ENCODE measurements at regions not wholly inside any gene's neighbourhood (a gene's known extent, or its start where the extent isn't known, plus 50 kb on each side); places are given as distances from the start of the nearest gene placed in this dataset.
"Not testable (repeated sequence)": the region's sequence is repeated elsewhere in the genome, so short reads cannot be mapped to it uniquely, and the experiment has no call there.

GRCh38 chr11:92572559-92572958 lies 347.9 kb downstream of the FAT3 start:
- Mint-ChIP-seq H3K27me3 (no peaks in the 10 kb centered on the region), H3K4me1 (no peaks in the 10 kb centered on the region), H3K36me3 (ENCODE audit: low read depth) (no peaks in the 10 kb centered on the region), H3K4me3 (no peak overlapping the region), H3K27ac (no peak overlapping the region)
- no peak for DNase-seq
- H3K9me3 ChIP-seq (ENCODE audit: control insufficient read depth, low read length, poor library complexity, severe bottlenecking), result no peaks in the 10 kb centered on the region
- no peak for ATAC-seq

- no peak for ATAC-seq
- no peak overlapping the region for H3K4me3 Mint-ChIP-seq
- H3K27me3 Mint-ChIP-seq, result no peaks in the 10 kb centered on the region
- no peaks in the 10 kb centered on the region for H3K36me3 Mint-ChIP-seq (ENCODE audit: low read depth)
- H3K9me3 ChIP-seq (ENCODE audit: control insufficient read depth, low read length, poor library complexity, severe bottlenecking), result no peaks in the 10 kb centered on the region
- no peak overlapping the region for H3K27ac Mint-ChIP-seq
- no peaks in the 10 kb centered on the region for H3K4me1 Mint-ChIP-seq
- DNase-seq, result no peak
Observed at GRCh38 chr11:92576315-92576714, 351.7 kb downstream of the FAT3 start.

DNA sequence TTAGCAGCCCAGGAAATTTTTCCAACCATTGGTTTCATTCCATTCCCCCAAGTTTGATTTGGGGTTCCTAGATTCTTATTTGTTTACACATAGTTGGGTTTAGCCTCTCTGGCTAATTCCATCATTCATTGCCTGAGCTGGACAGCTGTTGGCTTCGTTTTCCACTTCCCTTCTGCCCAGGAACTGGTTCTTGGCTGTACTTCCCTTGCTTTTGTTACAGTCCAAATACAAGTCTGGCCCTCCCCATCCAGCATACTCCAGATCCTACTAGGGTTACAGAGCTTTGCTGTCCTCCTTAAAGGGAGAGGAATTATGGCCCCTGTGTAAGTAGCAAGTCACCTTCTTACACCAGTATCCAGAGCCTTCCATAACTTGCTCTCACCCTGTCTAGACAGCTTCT lies 356.3 kb downstream of the FAT3 start:
- Mint-ChIP-seq H3K27me3 (no peaks in the 10 kb centered on the region), H3K4me1 (no peaks in the 10 kb centered on the region), H3K36me3 (ENCODE audit: low read depth) (no peaks in the 10 kb centered on the region), H3K4me3 (no peak overlapping the region), H3K27ac (no peak overlapping the region)
- no peak for ATAC-seq
- DNase-seq, result no peak
- no peaks in the 10 kb centered on the region for H3K9me3 ChIP-seq (ENCODE audit: control insufficient read depth, low read length, poor library complexity, severe bottlenecking)

- Mint-ChIP-seq H3K27me3 (no peaks in the 10 kb centered on the region), H3K4me3 (no peak overlapping the region), H3K27ac (no peak overlapping the region), H3K4me1 (no peaks in the 10 kb centered on the region), H3K36me3 (ENCODE audit: low read depth) (no peaks in the 10 kb centered on the region)
- ATAC-seq (no peak), DNase-seq (no peak)
- no peaks in the 10 kb centered on the region for H3K9me3 ChIP-seq (ENCODE audit: control insufficient read depth, low read length, poor library complexity, severe bottlenecking)
Observed at GRCh38 chr11:92588393-92588792, 363.8 kb downstream of the FAT3 start.

GRCh38 chr11:92589512-92589911 lies 364.9 kb downstream of the FAT3 start:
- Mint-ChIP-seq H3K27ac (no peak overlapping the region), H3K4me3 (no peak overlapping the region), H3K27me3 (no peaks in the 10 kb centered on the region), H3K4me1 (no peaks in the 10 kb centered on the region), H3K36me3 (ENCODE audit: low read depth) (no peaks in the 10 kb centered on the region)
- H3K9me3 ChIP-seq (ENCODE audit: control insufficient read depth, low read length, poor library complexity, severe bottlenecking), result no peaks in the 10 kb centered on the region
- DNase-seq (no peak), ATAC-seq (no peak)

DNA sequence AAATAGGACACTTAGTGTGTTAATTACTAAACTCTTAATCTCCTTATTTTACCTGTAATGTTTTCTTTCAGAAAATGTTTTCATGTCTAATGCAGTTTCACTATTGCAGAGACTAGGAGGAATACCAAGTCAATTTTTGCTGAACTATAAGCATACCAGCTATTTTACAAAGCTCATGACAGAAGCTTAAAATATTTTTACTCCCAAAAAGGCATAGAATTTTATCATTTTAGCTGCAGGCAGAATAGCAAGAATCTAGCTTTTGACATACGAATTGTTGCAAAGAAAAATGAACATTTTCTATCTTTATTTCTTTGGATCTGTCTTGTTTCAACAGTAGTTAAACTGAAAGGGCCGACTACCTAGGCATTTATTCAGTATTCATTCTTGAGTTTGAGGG lies 366.9 kb downstream of the FAT3 start:
- Mint-ChIP-seq H3K4me1 (no peaks in the 10 kb centered on the region), H3K36me3 (ENCODE audit: low read depth) (no peaks in the 10 kb centered on the region), H3K4me3 (no peak overlapping the region), H3K27me3 (no peaks in the 10 kb centered on the region), H3K27ac (no peak overlapping the region)
- ATAC-seq, result no peak
- DNase-seq, result no peak
- no peaks in the 10 kb centered on the region for H3K9me3 ChIP-seq (ENCODE audit: control insufficient read depth, low read length, poor library complexity, severe bottlenecking)

DNA sequence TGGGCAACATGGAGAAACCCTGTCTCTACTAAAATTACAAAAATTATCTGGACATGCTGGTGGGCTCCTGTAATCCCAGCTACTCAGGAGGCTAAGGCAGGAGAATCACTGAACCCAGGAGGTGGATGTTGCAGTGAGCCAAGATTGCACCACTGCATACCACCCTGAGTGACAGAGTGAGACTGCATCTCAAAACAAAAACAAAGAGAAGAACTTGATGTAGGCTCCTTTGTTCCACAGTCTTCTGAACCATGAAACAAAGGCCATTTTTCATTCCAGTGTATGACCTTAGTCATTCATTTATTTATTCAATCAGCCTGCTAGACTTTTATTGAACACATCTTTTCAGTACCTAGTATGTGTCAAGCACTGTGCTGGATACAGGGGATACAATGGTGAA lies 369.6 kb downstream of the FAT3 start:
- ATAC-seq, result no peak
- DNase-seq, result no peak
- no peaks in the 10 kb centered on the region for H3K36me3 Mint-ChIP-seq (ENCODE audit: low read depth)
- H3K9me3 ChIP-seq (ENCODE audit: control insufficient read depth, low read length, poor library complexity, severe bottlenecking), result no peaks in the 10 kb centered on the region
- H3K27ac Mint-ChIP-seq, result no peak overlapping the region
- no peaks in the 10 kb centered on the region for H3K4me1 Mint-ChIP-seq
- no peaks in the 10 kb centered on the region for H3K27me3 Mint-ChIP-seq
- H3K4me3 Mint-ChIP-seq, result no peak overlapping the region

- no peak overlapping the region for H3K4me3 Mint-ChIP-seq
- H3K27me3 Mint-ChIP-seq, result no peaks in the 10 kb centered on the region
- no peaks in the 10 kb centered on the region for H3K4me1 Mint-ChIP-seq
- no peaks in the 10 kb centered on the region for H3K9me3 ChIP-seq (ENCODE audit: control insufficient read depth, low read length, poor library complexity, severe bottlenecking)
- DNase-seq (no peak), ATAC-seq (no peak)
- H3K27ac Mint-ChIP-seq, result no peak overlapping the region
- H3K36me3 Mint-ChIP-seq (ENCODE audit: low read depth), result no peaks in the 10 kb centered on the region
Observed at GRCh38 chr11:92595052-92595451, 370.4 kb downstream of the FAT3 start.

- Mint-ChIP-seq H3K36me3 (ENCODE audit: low read depth) (no peaks in the 10 kb centered on the region), H3K27me3 (no peaks in the 10 kb centered on the region), H3K4me1 (no peaks in the 10 kb centered on the region), H3K4me3 (no peak overlapping the region), H3K27ac (no peak overlapping the region)
- ATAC-seq (no peak), DNase-seq (no peak)
- H3K9me3 ChIP-seq (ENCODE audit: control insufficient read depth, low read length, poor library complexity, severe bottlenecking), result no peaks in the 10 kb centered on the region
Observed at GRCh38 chr11:92596596-92597317, 372.1 kb downstream of the FAT3 start.

DNA sequence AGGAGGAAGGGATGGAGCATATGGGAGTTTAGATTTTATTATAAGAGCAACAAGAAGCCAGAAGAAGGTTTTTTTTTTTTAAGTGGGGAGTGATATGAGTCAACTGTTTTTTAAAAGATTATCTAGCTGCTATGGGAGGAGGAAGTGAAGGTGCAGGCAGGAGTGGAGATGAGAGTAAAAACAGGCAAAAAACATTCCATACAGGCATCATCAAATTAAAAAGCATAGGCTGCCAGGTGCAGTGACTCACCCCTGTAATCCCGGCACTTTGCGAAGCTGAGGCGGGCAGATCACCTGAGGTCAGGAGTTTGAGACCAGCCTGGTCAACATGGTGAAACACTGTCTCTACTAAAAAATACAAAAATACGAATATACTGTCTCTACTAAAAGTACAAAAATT lies 368.4 kb upstream of the MTNR1B start:
- DNase-seq (no peak), ATAC-seq (no peak)
- H3K27ac Mint-ChIP-seq, result no peak overlapping the region
- H3K27me3 Mint-ChIP-seq, result no peaks in the 10 kb centered on the region
- no peaks in the 10 kb centered on the region for H3K36me3 Mint-ChIP-seq (ENCODE audit: low read depth)
- no peaks in the 10 kb centered on the region for H3K9me3 ChIP-seq (ENCODE audit: control insufficient read depth, low read length, poor library complexity, severe bottlenecking)
- no peaks in the 10 kb centered on the region for H3K4me1 Mint-ChIP-seq
- H3K4me3 Mint-ChIP-seq, result no peak overlapping the region

DNA sequence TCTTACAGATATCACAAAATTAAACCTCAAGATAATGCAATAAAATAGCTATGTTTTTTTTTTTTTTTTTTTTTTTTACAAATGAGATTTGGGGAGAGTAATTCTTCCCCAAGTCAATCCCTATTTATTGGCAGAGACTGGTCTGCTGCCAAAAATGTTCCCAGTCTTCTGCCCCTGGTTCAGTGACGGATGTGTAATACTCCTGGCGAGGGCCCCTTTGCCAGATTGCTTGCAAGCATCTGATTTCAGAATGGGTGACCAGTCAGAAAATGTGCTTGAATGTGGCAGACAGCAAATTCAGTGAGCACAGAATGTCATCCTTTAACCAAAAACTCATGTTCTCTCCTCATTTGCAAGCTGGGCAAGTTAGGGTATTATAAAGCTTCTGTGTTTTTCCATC lies 363.8 kb upstream of the MTNR1B start:
- H3K36me3 Mint-ChIP-seq (ENCODE audit: low read depth), result no peaks in the 10 kb centered on the region

GRCh38 chr11:92607969-92608722 lies 361.3 kb upstream of the MTNR1B start:
- H3K9me3 ChIP-seq (ENCODE audit: control insufficient read depth, low read length, poor library complexity, severe bottlenecking), result no peaks in the 10 kb centered on the region
- Mint-ChIP-seq H3K27ac (no peak overlapping the region), H3K36me3 (ENCODE audit: low read depth) (no peaks in the 10 kb centered on the region), H3K4me1 (no peaks in the 10 kb centered on the region), H3K4me3 (no peak overlapping the region), H3K27me3 (no peaks in the 10 kb centered on the region)
- DNase-seq (no peak), ATAC-seq (no peak)

More for the DNA sequence above, 363.8 kb upstream of the MTNR1B start:
- H3K9me3 ChIP-seq (ENCODE audit: control insufficient read depth, low read length, poor library complexity, severe bottlenecking), result no peaks in the 10 kb centered on the region
- DNase-seq, result no peak
- no peak overlapping the region for H3K27ac Mint-ChIP-seq
- ATAC-seq, result no peak
- no peaks in the 10 kb centered on the region for H3K4me1 Mint-ChIP-seq
- H3K27me3 Mint-ChIP-seq, result no peaks in the 10 kb centered on the region
- no peak overlapping the region for H3K4me3 Mint-ChIP-seq

DNA sequence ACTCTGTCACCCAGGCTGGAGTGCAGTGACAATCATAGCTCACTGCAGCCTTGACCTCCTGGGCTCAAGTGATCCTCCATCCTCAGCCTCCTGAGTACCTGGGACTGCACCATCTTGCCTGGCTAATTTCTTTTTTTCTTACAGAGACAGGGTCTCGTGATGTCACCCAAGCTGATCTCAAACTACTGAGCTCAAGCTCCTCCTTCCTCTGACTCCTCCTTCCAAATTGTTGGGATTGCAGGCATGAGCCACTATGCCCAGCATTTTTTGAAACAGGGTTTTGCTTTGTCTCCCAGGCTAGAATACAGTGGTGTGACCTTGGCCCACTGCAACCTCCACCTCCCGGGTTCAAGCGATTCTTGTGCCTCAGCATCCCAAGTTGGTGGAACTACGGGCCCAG lies 358.3 kb upstream of the MTNR1B start:
- no peaks in the 10 kb centered on the region for H3K4me1 Mint-ChIP-seq
- no peak overlapping the region for H3K4me3 Mint-ChIP-seq
- no peaks in the 10 kb centered on the region for H3K9me3 ChIP-seq (ENCODE audit: control insufficient read depth, low read length, poor library complexity, severe bottlenecking)
- H3K36me3 Mint-ChIP-seq (ENCODE audit: low read depth), result no peaks in the 10 kb centered on the region
- DNase-seq, result no peak
- no peaks in the 10 kb centered on the region for H3K27me3 Mint-ChIP-seq
- no peak for ATAC-seq
- no peak overlapping the region for H3K27ac Mint-ChIP-seq

- H3K9me3 ChIP-seq (ENCODE audit: control insufficient read depth, low read length, poor library complexity, severe bottlenecking); H3K36me3 Mint-ChIP-seq (ENCODE audit: low read depth); H3K4me1 Mint-ChIP-seq; H3K4me3 Mint-ChIP-seq; ATAC-seq; H3K27me3 Mint-ChIP-seq; H3K27ac Mint-ChIP-seq; DNase-seq: not testable (repeated sequence)
Observed at GRCh38 chr11:92618020-92618419, 351.4 kb upstream of the MTNR1B start.
